Neutrophil (primary cell): ENCODE measurements at regions not wholly inside any gene's neighbourhood (a gene's known extent, or its start where the extent isn't known, plus 50 kb on each side); places are given as distances from the start of the nearest gene placed in this dataset.

Experiments used
- H3K27ac ChIP-seq: fragments of 200-600 bp; sonication (generic); 2 replicates; pipeline ENCODE4 v1.5.1; 2016; ENCODE audit warnings: mild to moderate bottlenecking, moderate library complexity
- H3K27me3 ChIP-seq: fragments of 200-600 bp; sonication (generic); 2 replicates; pipeline ENCODE4 v1.6.0; 2016; ENCODE audit warnings: mild to moderate bottlenecking
- H3K36me3 ChIP-seq: fragments of 200-600 bp; sonication (generic); 2 replicates; pipeline ENCODE4 v1.5.1; 2017
- H3K4me1 ChIP-seq, 2 experiments: fragments of 200-600 bp in 1 of 2; sonication (generic) in 1 of 2; 1 replicate in 1 of 2; 2 replicates in 1 of 2; pipeline versions ENCODE4 v1.5.1 to v1.6.1; 2013 to 2016; ENCODE audit warnings: low read depth in 1 of 2, low read length in 1 of 2, mild to moderate bottlenecking in 1 of 2, moderate library complexity in 1 of 2; ENCODE audit not compliant: control insufficient read depth in 1 of 2, insufficient read depth in 1 of 2
- H3K4me3 ChIP-seq, 2 experiments: fragments of 200-600 bp in 1 of 2; sonication (generic) in 1 of 2; 1 replicate in 1 of 2; 2 replicates in 1 of 2; pipeline ENCODE4 v1.5.1; 2013 to 2016; ENCODE audit warnings: low read depth in 1 of 2, low read length in 1 of 2, mild to moderate bottlenecking in 1 of 2, moderate library complexity in 1 of 2
- H3K9me3 ChIP-seq: fragments of 200-600 bp; sonication (generic); 2 replicates; pipeline ENCODE4 v1.5.1; 2016
- CTCF ChIP-seq: fragments of 200-600 bp; sonication (generic); IDR thresholded peaks from 2 replicates; pipeline ENCODE4 v1.5.1; 2016; ENCODE audit warnings: antibody characterized with exemption

- Histone ChIP-seq H3K4me3 (no peak overlapping the region), H3K27ac (no peak overlapping the region), H3K9me3 (no peaks in the 10 kb centered on the region), H3K4me1 (no peaks in the 10 kb centered on the region), H3K27me3 (no peaks in the 10 kb centered on the region), H3K36me3 (no peaks in the 10 kb centered on the region)
- no peak for TF ChIP-seq CTCF
Observed at GRCh38 chr14:48643241-48643640, 942.9 kb downstream of the RPS29 start.

DNA sequence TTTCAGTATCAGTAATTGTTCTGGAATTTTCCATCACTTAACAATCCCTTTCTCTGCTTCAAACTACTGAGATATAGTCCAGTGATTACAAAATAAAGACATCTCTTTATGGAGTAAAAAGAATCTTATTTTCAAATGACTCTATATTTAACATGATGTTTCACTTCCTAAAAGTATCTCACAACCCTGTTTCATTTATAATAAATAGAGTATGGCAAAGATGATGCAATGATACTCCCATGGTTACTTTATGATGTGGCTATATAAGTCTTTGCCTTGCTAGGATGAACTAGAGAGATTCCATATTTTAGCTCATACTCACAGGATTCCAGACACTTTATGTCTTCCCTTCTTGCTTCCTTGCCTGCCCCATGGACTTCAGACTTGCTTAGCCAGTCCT lies 953.5 kb upstream of the MDGA2 start:
- H3K4me1 ChIP-seq: no peaks in the 10 kb centered on the region
- no peak overlapping the region for H3K4me3 ChIP-seq
- H3K36me3 ChIP-seq: no peaks in the 10 kb centered on the region
- no peak for TF ChIP-seq CTCF
- no peak overlapping the region for H3K27ac ChIP-seq
- no peaks in the 10 kb centered on the region for H3K27me3 ChIP-seq
- no peaks in the 10 kb centered on the region for H3K9me3 ChIP-seq

- Histone ChIP-seq H3K27me3 (no peaks in the 10 kb centered on the region), H3K4me1 (no peaks in the 10 kb centered on the region), H3K27ac (no peak overlapping the region), H3K9me3 (no peaks in the 10 kb centered on the region), H3K4me3 (no peak overlapping the region), H3K36me3 (no peaks in the 10 kb centered on the region)
- no peak for TF ChIP-seq CTCF
Observed at GRCh38 chr14:48622980-48623379, 947.6 kb upstream of the MDGA2 start.

DNA sequence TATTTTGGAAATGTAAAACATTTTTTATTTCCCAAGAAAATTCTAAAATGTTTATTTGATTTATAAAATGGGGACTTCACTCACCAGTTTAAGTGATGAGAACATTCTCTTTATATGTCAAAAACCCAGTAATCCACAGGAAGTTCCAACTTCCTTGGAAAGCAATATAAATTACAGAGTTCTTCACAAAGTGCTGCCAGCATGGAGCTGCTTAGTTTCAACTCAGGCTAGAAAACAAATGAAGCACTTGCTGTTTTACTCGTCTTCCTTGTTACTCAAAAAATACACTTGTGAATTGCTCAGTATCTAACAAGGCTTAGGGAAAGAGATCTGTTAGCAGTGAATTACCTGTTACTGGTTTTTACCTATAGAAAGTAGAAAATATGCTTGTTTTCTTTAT lies 942.7 kb upstream of the MDGA2 start:
- Histone ChIP-seq H3K27ac (no peak overlapping the region), H3K4me1 (no peaks in the 10 kb centered on the region), H3K4me3 (no peak overlapping the region), H3K36me3 (no peaks in the 10 kb centered on the region), H3K9me3 (no peaks in the 10 kb centered on the region), H3K27me3 (no peaks in the 10 kb centered on the region)
- TF ChIP-seq CTCF: no peak

- Histone ChIP-seq H3K27ac (no peak overlapping the region), H3K36me3 (no peaks in the 10 kb centered on the region), H3K4me1 (no peaks in the 10 kb centered on the region), H3K9me3 (no peaks in the 10 kb centered on the region), H3K4me3 (no peak overlapping the region), H3K27me3 (no peaks in the 10 kb centered on the region)
- TF ChIP-seq CTCF: no peak
Observed at GRCh38 chr14:48616931-48617330, 941.5 kb upstream of the MDGA2 start.

DNA sequence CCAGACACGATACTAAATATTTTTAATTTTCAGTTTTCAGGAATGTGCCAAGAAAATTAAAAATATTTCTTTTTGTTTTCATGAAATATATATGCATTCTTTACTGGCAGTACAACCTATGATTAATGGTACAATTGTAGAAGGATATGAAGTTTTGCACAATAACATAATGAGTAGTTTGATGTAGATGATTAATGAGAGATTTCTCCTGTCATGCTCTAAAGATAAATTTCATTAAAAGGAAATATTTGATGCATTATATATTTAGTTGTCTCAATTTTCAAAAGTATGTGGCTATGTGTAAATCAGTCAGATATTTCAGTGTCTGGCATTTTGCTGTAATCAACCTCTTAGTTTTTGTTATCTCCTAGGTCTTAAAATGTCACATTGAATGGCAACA lies 940.2 kb upstream of the MDGA2 start:
- no peaks in the 10 kb centered on the region for H3K27me3 ChIP-seq

More for the DNA sequence above, 940.2 kb upstream of the MDGA2 start:
- H3K27ac ChIP-seq: no peak overlapping the region
- no peak overlapping the region for H3K4me3 ChIP-seq
- H3K36me3 ChIP-seq: no peaks in the 10 kb centered on the region
- TF ChIP-seq CTCF: no peak
- H3K4me1 ChIP-seq: no peaks in the 10 kb centered on the region
- H3K9me3 ChIP-seq: no peaks in the 10 kb centered on the region
